Small intestine (tissue), 7 donors: ENCODE measurements at regions not wholly inside any gene's neighbourhood (a gene's known extent, or its start where the extent isn't known, plus 50 kb on each side); places are given as distances from the start of the nearest gene placed in this dataset.

Experiments used
- DNase-seq, 2 donors: peaks; one replicate each; pipeline versions ENCODE4 v3.0.0 to v3.0.0-alpha.2; 2013
- FAIRE-seq: peaks from 2 replicates; lab custom pipeline; 2012; peaks lifted over from hg19 to GRCh38; lab: Jason Lieb, UNC
- H3K27ac ChIP-seq, 3 donors: one replicate each; pipeline ENCODE4 v1.5.1; 2013; ENCODE audit warnings: low read length in 2 of 3, mild to moderate bottlenecking in 2 of 3, control low read depth in 1 of 3, inconsistent platforms in 1 of 3, low read depth in 1 of 3, moderate library complexity in 1 of 3
- H3K27me3 ChIP-seq, 3 donors: one replicate each; pipeline ENCODE4 v1.6.1; 2013; ENCODE audit warnings: low read length in 3 of 3, inconsistent platforms in 1 of 3; ENCODE audit not compliant: control insufficient read depth in 3 of 3, insufficient read depth in 3 of 3
- H3K36me3 ChIP-seq, 3 donors: one replicate each; pipeline ENCODE4 v1.6.1; 2013; ENCODE audit warnings: low read length in 3 of 3, inconsistent platforms in 1 of 3, low read depth in 1 of 3, mild to moderate bottlenecking in 1 of 3, moderate library complexity in 1 of 3; ENCODE audit not compliant: control insufficient read depth in 3 of 3, insufficient read depth in 2 of 3
- H3K4me1 ChIP-seq, 3 donors: one replicate each; pipeline ENCODE4 v1.6.1; 2013; ENCODE audit warnings: low read length in 2 of 3, inconsistent platforms in 1 of 3, low read depth in 1 of 3, mild to moderate bottlenecking in 1 of 3, moderate library complexity in 1 of 3; ENCODE audit not compliant: control insufficient read depth in 3 of 3, insufficient read depth in 2 of 3
- H3K4me3 ChIP-seq, 3 donors: one replicate each; pipeline ENCODE4 v1.5.1; 2013; ENCODE audit warnings: low read length in 3 of 3, control low read depth in 1 of 3, inconsistent platforms in 1 of 3, low read depth in 1 of 3, mild to moderate bottlenecking in 1 of 3, moderate library complexity in 1 of 3
- H3K9me3 ChIP-seq, 2 donors: one replicate each; pipeline ENCODE4 v1.6.1; 2013; ENCODE audit warnings: low read depth in 1 of 2, low read length in 1 of 2; ENCODE audit not compliant: control insufficient read depth in 2 of 2, insufficient read depth in 1 of 2
- WGBS, 3 donors: extraction: QIAGEN DNeasy Blood & Tissue Kit; methylation state at CpG; one replicate each; pipeline ENCODE4 v1.1.7; 2013; 5-methylcytosine and 5-hydroxymethylcytosine counted together
- donor health status: healthy with polysubstance abuse.
- donor health status: control.
- donor health status: control.
- donor health status: Bipolar disorder and iron deficiency.
- donor health status: healthy.

DNA sequence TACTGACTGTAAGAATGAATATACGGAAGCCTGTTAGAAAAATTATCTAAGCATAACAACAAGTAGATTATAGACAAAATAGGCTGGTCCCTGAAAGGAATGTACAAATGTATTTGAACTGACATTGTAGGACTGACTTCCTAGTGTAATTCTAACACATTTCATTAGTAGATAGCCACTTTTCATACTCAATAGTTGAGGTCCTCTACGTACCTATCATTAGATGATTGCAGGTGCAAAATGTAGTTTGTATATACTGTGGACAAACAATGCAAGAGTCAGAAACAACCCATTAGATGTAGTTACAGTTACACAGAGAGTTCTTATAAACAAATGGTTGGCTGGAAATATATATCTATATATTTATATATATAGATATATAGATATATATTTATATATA is 402.3 kb upstream of the SLITRK6 start:
- Histone ChIP-seq H3K9me3 (no peaks in the 10 kb centered on the region), H3K4me3 (no peak overlapping the region), H3K4me1 (no peaks in the 10 kb centered on the region), H3K27me3 (no peaks in the 10 kb centered on the region), H3K27ac (no peak overlapping the region), H3K36me3 (no peaks in the 10 kb centered on the region)
- DNase-seq = no peak
- 43 to 51% (median 47%) methylated on average over 2 of the region's 2 CpGs for WGBS, 3 donors
- no peak for FAIRE-seq

DNA sequence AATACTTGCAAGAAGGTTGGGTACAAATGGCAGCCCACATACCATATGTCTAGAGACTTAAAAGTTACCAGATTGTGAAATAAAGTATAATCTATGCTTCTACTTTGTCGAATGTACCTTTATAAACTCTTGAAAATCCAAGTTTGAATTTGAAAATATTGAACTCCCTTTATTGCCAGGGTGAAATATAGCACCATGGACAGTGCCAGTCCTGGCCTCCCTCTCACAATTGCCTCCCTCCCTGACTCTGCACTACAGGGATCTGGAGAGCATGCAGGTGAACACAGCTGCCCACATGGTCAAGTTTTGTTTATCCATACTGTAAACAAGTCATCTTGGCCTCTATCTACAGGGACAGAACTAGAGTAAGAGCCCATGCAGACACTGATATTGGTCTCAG is 394.1 kb upstream of the SLITRK6 start:
- H3K4me3 ChIP-seq = no peak overlapping the region
- H3K27me3 ChIP-seq = no peaks in the 10 kb centered on the region
- peaks cover 1 to 2% of the 10 kb centered on the region in 2 donors for H3K9me3 ChIP-seq
- H3K4me1 ChIP-seq = no peaks in the 10 kb centered on the region
- no peak overlapping the region for H3K27ac ChIP-seq
- no peaks in the 10 kb centered on the region for H3K36me3 ChIP-seq
- FAIRE-seq (no peak), DNase-seq (no peak)
- WGBS, 3 donors = 44 to 64% (median 57%) methylated on average over 1 of the region's 1 CpG

DNA sequence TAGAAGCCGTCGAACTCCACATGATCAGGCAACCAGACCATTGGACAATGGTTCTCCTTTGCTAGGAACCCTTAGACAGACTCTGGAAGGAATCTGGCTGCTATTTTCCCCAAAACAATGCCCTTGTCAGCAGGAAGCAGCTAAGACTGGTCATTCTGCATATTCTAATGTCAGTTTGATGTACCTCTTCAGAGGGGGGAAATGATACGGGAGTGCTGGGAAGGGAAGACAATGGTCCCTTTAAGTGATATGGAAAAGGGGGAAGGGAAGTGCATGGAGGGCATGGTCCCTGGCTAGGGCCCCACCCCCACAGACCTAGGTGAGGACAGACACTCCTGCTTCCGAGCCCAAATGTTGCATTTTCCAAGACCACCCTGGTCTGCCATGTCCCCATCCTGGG is 389.0 kb upstream of the SLITRK6 start:
- 82 to 89% (median 86%) methylated on average over 4 of the region's 4 CpGs for WGBS, 3 donors
- no peak for FAIRE-seq
- Histone ChIP-seq H3K9me3 (peaks cover 1 to 16% of the 10 kb centered on the region in 2 donors), H3K27ac (no peak overlapping the region), H3K27me3 (no peaks in the 10 kb centered on the region), H3K4me3 (no peak overlapping the region), H3K36me3 (no peaks in the 10 kb centered on the region), H3K4me1 (no peaks in the 10 kb centered on the region)
- no peak for DNase-seq

DNA sequence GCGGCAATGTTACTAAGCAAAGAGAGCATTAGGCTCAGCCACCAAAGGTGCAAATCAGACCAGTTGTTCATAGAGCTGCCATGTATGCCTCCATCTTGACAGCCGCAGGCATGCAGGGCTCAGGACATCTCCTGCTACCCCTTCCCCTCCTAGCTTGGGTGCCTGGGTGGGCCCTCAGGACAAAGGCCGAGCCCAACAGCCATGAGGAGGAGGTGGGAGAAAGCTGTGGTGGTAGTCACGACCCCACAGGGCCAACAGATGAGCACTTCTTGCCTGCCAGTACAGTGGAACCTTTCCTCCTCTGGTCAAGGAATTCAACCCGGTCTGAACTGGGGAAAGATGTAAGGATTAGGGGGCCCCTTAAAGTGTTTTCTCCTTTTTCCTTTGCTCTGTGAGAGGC is 386.4 kb upstream of the SLITRK6 start:
- Histone ChIP-seq H3K9me3 (peaks cover 1 to 20% of the 10 kb centered on the region in 2 donors), H3K27ac (no peak overlapping the region)
- 55 to 73% (median 64%) methylated on average over 5 of the region's 5 CpGs for WGBS, 3 donors

DNA sequence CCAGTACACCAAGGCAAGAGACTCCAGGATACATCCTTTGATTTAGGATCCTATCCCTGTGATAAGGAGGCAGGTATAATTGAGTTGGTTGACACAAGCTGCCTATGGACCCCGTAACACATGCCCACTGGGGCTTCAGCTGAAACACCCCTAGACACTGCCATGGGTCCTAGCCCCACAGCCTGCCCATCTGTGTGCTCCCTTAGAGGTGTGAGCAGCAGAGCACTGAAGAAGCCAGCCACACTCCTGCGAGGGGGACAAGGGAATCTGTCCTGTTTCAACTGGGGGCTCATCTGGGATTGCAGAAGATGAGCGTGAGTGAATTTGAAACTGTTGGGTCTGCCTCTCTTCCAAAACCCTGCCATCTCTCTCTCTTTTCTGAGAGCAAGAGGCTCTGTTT is 385.9 kb upstream of the SLITRK6 start:
- H3K9me3 ChIP-seq = peaks cover 1 to 20% of the 10 kb centered on the region in 2 donors
- no peak for FAIRE-seq

More for the DNA sequence above, 386.4 kb upstream of the SLITRK6 start:
- H3K27me3 ChIP-seq = no peaks in the 10 kb centered on the region
- no peaks in the 10 kb centered on the region for H3K36me3 ChIP-seq
- DNase-seq (no peak), FAIRE-seq (no peak)
- H3K4me1 ChIP-seq = no peaks in the 10 kb centered on the region
- no peak overlapping the region for H3K4me3 ChIP-seq

DNA sequence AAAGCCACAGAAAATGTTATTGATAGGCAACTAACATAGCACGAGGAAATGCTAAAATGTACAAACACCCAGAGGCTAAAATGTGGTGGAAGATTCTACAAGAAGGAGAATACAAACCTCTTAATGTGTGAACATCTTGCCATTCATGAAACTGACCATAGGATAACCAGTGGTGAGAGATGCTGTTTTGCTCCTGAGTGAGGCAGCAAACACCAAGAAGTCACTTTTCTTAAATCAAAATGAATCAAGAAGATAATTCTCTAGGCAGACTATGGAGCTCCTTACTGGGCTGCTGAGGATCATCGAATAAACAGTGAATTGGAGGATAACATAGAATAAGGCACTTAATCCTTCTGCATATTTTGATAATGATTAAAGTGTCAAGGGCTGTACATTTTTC is 375.4 kb upstream of the SLITRK6 start:
- no peaks in the 10 kb centered on the region for H3K36me3 ChIP-seq
- FAIRE-seq = no peak
- H3K27me3 ChIP-seq = no peaks in the 10 kb centered on the region
- H3K27ac ChIP-seq = no peak overlapping the region
- WGBS, 3 donors = 38 to 60% (median 49%) methylated on average over 2 of the region's 2 CpGs
- H3K4me1 ChIP-seq = no peaks in the 10 kb centered on the region
- H3K4me3 ChIP-seq = no peak overlapping the region
- H3K9me3 ChIP-seq = no peaks in the 10 kb centered on the region
- DNase-seq = no peak

More for the DNA sequence above, 385.9 kb upstream of the SLITRK6 start:
- no peaks in the 10 kb centered on the region for H3K36me3 ChIP-seq
- no peak overlapping the region for H3K27ac ChIP-seq
- no peaks in the 10 kb centered on the region for H3K4me1 ChIP-seq
- WGBS, 3 donors = 76 to 88% (median 85%) methylated on average over 3 of the region's 3 CpGs
- H3K4me3 ChIP-seq = no peak overlapping the region
- H3K27me3 ChIP-seq = no peaks in the 10 kb centered on the region
- no peak for DNase-seq

DNA sequence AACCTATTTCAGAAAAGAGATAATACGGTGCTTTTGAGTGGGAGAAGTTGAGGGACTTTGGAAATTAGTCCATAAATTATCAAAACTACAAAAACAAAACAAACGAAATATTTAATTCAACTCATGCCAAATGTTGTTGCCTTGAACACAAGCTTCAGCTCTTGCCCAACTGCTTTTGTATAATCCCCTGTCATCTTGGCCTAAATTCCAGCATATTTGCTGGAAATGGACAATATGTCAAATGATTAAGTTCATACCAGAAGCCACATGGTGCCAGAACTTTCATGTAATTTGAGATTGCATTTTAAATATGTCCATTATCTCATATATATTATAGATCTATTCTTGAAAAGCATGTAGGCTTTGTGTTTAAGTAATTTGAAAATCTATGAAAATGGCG is 373.7 kb upstream of the SLITRK6 start:
- no peaks in the 10 kb centered on the region for H3K27me3 ChIP-seq
- H3K4me3 ChIP-seq = no peak overlapping the region
- no peaks in the 10 kb centered on the region for H3K36me3 ChIP-seq
- no peak for FAIRE-seq
- WGBS, 3 donors = 52 to 59% (median 57%) methylated on average over 3 of the region's 3 CpGs
- H3K9me3 ChIP-seq = no peaks in the 10 kb centered on the region
- no peak overlapping the region for H3K27ac ChIP-seq
- no peaks in the 10 kb centered on the region for H3K4me1 ChIP-seq
- no peak for DNase-seq

DNA sequence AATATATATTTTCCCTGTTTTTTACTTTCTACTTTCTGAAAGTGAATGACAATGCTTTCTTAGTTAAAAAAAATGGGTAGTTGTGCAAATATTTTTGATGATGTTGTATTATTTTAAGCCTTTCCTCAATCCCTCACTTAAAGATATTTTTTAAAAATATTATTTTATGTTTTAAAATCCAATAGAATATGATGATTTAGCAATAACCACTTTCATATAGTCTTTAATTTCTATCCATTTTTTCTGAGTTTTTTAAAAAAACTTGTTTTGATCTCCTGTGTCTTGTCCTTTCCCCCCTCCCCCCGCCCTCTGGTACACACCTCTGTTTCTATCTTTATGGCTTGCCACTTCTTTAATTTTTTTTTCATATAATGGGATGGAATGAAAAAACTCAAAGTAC is 362.0 kb upstream of the SLITRK6 start:
- 13 to 54% (median 46%) methylated on average over 1 of the region's 1 CpG for WGBS, 3 donors
- H3K9me3 ChIP-seq = no peaks in the 10 kb centered on the region
- DNase-seq = no peak

DNA sequence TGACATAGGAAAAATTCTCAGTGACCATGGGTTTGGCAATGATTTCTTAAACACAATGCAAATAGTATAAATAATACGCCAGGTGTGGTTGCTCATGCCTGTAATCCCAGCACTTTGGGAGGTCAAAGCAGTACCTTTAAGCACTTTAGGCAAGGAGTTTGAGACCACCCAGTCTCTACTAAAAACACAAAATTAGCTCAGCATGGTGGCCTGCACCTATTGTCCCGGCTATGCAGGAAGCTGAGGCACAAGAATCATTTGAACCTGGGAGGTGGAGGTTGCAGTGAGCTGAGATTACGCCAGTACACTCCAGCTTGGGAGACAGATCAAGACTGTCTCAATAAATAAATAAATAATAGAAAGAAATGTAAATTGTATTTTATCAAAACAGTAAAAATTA is 356.5 kb upstream of the SLITRK6 start:
- WGBS, 3 donors = 82 to 89% (median 86%) methylated on average over 3 of the region's 3 CpGs

More for the DNA sequence above, 362.0 kb upstream of the SLITRK6 start:
- H3K27me3 ChIP-seq = no peaks in the 10 kb centered on the region
- no peak overlapping the region for H3K27ac ChIP-seq
- no peaks in the 10 kb centered on the region for H3K4me1 ChIP-seq
- H3K36me3 ChIP-seq = no peaks in the 10 kb centered on the region
- FAIRE-seq = no peak
- H3K4me3 ChIP-seq = no peak overlapping the region

More for the DNA sequence above, 356.5 kb upstream of the SLITRK6 start:
- DNase-seq (no peak), FAIRE-seq (no peak)
- Histone ChIP-seq H3K4me3 (no peak overlapping the region), H3K9me3 (no peaks in the 10 kb centered on the region), H3K27ac (no peak overlapping the region), H3K27me3 (no peaks in the 10 kb centered on the region), H3K4me1 (no peaks in the 10 kb centered on the region), H3K36me3 (no peaks in the 10 kb centered on the region)
